Liver (tissue), 7 donors: ENCODE measurements at regions not wholly inside any gene's neighbourhood (a gene's known extent, or its start where the extent isn't known, plus 50 kb on each side); places are given as distances from the start of the nearest gene placed in this dataset.

ENCODE experiments used
- DNase-seq: peaks from one replicate; pipeline ENCODE4 v3.0.0-alpha.2; 2017; ENCODE audit warnings: low spot score
- H3K27ac ChIP-seq, 2 donors: one replicate each; pipeline ENCODE4 v1.7.0; 2013; ENCODE audit warnings: inconsistent platforms in 2 of 2, low read length in 2 of 2, control low read depth in 1 of 2, low read depth in 1 of 2, mild to moderate bottlenecking in 1 of 2
- H3K27me3 ChIP-seq, 4 donors: one replicate each; pipeline versions ENCODE4 v1.6.1 to v1.7.0; 2013; ENCODE audit warnings: low read length in 3 of 4, inconsistent platforms in 1 of 4, mild to moderate bottlenecking in 1 of 4, moderate library complexity in 1 of 4; ENCODE audit not compliant: control insufficient read depth in 4 of 4, insufficient read depth in 4 of 4
- H3K36me3 ChIP-seq, 4 donors: one replicate each; pipeline versions ENCODE4 v1.6.1 to v1.7.0; 2013; ENCODE audit warnings: low read length in 3 of 4, mild to moderate bottlenecking in 3 of 4, low read depth in 1 of 4, moderate library complexity in 1 of 4; ENCODE audit not compliant: control insufficient read depth in 4 of 4, insufficient read depth in 3 of 4
- H3K4me1 ChIP-seq, 4 donors: one replicate each; pipeline versions ENCODE4 v1.6.1 to v1.7.0; 2013; ENCODE audit warnings: low read length in 3 of 4, mild to moderate bottlenecking in 3 of 4, moderate library complexity in 1 of 4; ENCODE audit not compliant: control insufficient read depth in 4 of 4, insufficient read depth in 4 of 4
- H3K4me3 ChIP-seq, 3 donors: one replicate each; pipeline versions ENCODE4 v1.6.1 to v1.7.0; 2013; ENCODE audit warnings: low read length in 3 of 3, control low read depth in 1 of 3, low read depth in 1 of 3, mild to moderate bottlenecking in 1 of 3
- H3K9ac ChIP-seq, 2 donors: one replicate each; pipeline ENCODE4 v1.7.0; 2013; ENCODE audit warnings: low read length in 2 of 2, mild to moderate bottlenecking in 2 of 2, moderate library complexity in 2 of 2, control low read depth in 1 of 2, low read depth in 1 of 2
- H3K9me3 ChIP-seq, 4 donors: one replicate each; pipeline versions ENCODE4 v1.6.1 to v1.7.0; 2013; ENCODE audit warnings: low read length in 3 of 4; ENCODE audit not compliant: control insufficient read depth in 4 of 4
- FOXA1 ChIP-seq: IDR thresholded peaks from 2 replicates; pipeline ENCODE4 v1.6.1; 2016; ENCODE audit warnings: antibody characterized with exemption
- FOXA2 ChIP-seq: IDR thresholded peaks from 2 replicates; pipeline ENCODE4 v1.6.1; 2016; ENCODE audit warnings: antibody characterized with exemption
- GABPA ChIP-seq, 2 donors: IDR thresholded peaks in 1 of 2; conservative IDR thresholded peaks in 1 of 2; 2 replicates each; pipeline ENCODE4 v1.6.1; 2016; ENCODE audit warnings: antibody characterized with exemption in 2 of 2, mild to moderate bottlenecking in 1 of 2, moderate library complexity in 1 of 2
- HNF4A ChIP-seq, 2 donors: conservative IDR thresholded peaks; 2 replicates each; pipeline ENCODE4 v1.6.1; 2016; ENCODE audit warnings: antibody characterized with exemption in 2 of 2, mild to moderate bottlenecking in 2 of 2
- HNF4G ChIP-seq: IDR thresholded peaks from 2 replicates; pipeline ENCODE4 v1.6.1; 2016; ENCODE audit warnings: antibody characterized with exemption
- JUND ChIP-seq, 2 donors: IDR thresholded peaks; 2 replicates each; pipeline ENCODE4 v1.6.1; 2016; ENCODE audit warnings: antibody characterized with exemption in 2 of 2
- MAX ChIP-seq: IDR thresholded peaks from 2 replicates; pipeline ENCODE4 v1.6.1; 2016; ENCODE audit warnings: antibody characterized with exemption
- NR2F2 ChIP-seq: IDR thresholded peaks from 2 replicates; pipeline ENCODE4 v1.6.1; 2016; ENCODE audit warnings: antibody characterized with exemption
- RAD21 ChIP-seq, 2 donors: IDR thresholded peaks; 2 replicates each; pipeline ENCODE4 v1.6.1; 2016; ENCODE audit warnings: antibody characterized with exemption in 2 of 2, mild to moderate bottlenecking in 2 of 2
- REST ChIP-seq: IDR thresholded peaks from 2 replicates; pipeline ENCODE4 v1.6.1; 2016; ENCODE audit warnings: antibody characterized with exemption, mild to moderate bottlenecking
- TAF1 ChIP-seq: conservative IDR thresholded peaks from 2 replicates; pipeline ENCODE4 v1.6.1; 2016; ENCODE audit warnings: antibody characterized with exemption, mild to moderate bottlenecking
- ZBTB33 ChIP-seq: IDR thresholded peaks from 2 replicates; pipeline ENCODE4 v1.6.1; 2016; ENCODE audit warnings: antibody characterized with exemption
- WGBS: extraction: QIAGEN DNeasy Blood & Tissue Kit; methylation state at CpG from one replicate; pipeline ENCODE4 v1.1.7; 2013; 5-methylcytosine and 5-hydroxymethylcytosine counted together
- donor health status: healthy.
- donor health status: healthy.
- donor health status: healthy.
- donor health status: healthy.

GRCh38 chr2:236969767-236970655, 115.7 kb upstream of the COPS8 start (continued):
- no peak for TF ChIP-seq ZBTB33
- no peak for TF ChIP-seq FOXA2
- TF ChIP-seq TAF1: no peak
- no peak for TF ChIP-seq JUND (IDR thresholded peaks at IDR 0.05)

GRCh38 chr2:236970656-236971010, 115.1 kb upstream of the COPS8 start:
- TF ChIP-seq TAF1 (no peak), RAD21 (IDR thresholded peaks at IDR 0.05) (no peak), HNF4G (no peak), JUND (IDR thresholded peaks at IDR 0.05) (no peak), FOXA2 (no peak), MAX (no peak), ZBTB33 (no peak), FOXA1 (no peak), NR2F2 (no peak), GABPA (IDR thresholded peaks at IDR 0.05 in 1 of 2, conservative IDR thresholded peaks at IDR 0.05 in 1 of 2) (no peak), REST (no peak), HNF4A (conservative IDR thresholded peaks at IDR 0.05) (no peak)
- Histone ChIP-seq H3K27ac (no peak overlapping the region), H3K4me1 (no peaks in the 10 kb centered on the region), H3K4me3 (no peak overlapping the region), H3K36me3 (no peaks in the 10 kb centered on the region), H3K27me3 (no peaks in the 10 kb centered on the region), H3K9ac (no peak overlapping the region), H3K9me3 (no peaks in the 10 kb centered on the region)
- no peak for DNase-seq
- WGBS: 91% methylated on average over 3 of the region's 3 CpGs
